Anterior cingulate cortex (tissue), 58 donors: ENCODE measurements at regions not wholly inside any gene's neighbourhood (a gene's known extent, or its start where the extent isn't known, plus 50 kb on each side); places are given as distances from the start of the nearest gene placed in this dataset.
"Not testable (repeated sequence)": the region's sequence is repeated elsewhere in the genome, so short reads cannot be mapped to it uniquely, and the experiment has no call there.

Experiments used
- DNase-seq, 58 donors: peaks; one replicate each; lab custom pipeline; 2025; lab: John Stamatoyannopoulos, UW

DNA sequence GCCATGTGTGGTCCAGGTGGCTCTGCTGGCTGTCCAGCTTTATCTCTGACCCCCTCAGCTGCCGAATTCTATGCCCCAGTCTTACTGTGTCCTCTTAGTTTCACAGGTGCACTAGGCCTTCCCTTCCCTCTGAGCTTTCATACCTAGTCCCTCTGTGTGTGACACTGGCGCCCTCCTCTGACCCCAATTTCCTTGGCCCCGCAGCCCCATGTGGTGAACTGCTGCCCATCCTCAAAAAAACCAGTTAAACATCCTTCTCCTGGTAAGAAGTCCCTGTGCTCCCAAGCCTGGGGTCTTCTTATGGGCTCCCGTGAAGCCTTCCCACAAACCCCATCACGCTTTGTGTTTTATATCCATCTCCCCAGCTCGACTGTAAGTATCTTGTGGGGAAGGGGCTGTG lies 93.9 kb upstream of the TSPAN2 start:
- no peak for DNase-seq

DNA sequence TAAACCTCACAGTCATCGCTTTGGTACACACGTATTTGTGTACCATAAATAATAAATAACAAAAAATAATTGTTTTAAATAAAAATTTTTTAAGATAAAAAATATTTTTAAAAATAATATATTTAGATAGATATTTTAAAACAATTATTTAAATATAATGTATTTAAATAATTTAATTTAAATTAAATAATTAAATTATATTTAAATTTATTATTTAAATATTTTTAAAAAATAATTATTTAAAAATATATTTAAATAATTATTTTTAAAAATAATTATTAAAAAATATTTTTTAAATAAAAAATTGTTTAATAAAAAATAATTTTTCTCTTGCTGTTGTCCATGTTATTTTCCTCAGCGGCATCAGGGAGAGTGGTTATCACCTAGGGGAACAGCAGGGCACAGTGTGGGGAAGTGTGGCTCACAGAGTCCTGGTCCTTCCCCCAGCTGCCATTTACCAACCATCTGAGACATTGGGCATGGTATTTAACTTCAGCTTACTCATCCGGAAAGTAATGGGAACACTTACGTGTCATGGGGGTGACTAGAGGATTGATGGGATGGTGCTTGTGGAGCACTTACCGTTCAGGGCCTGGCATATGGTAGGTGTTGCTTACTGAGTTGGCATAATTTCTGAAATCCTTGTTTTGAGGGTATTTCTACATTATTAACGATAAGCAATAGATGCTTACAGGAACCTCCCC lies 92.9 kb upstream of the TSPAN2 start:
- no peak for DNase-seq

DNA sequence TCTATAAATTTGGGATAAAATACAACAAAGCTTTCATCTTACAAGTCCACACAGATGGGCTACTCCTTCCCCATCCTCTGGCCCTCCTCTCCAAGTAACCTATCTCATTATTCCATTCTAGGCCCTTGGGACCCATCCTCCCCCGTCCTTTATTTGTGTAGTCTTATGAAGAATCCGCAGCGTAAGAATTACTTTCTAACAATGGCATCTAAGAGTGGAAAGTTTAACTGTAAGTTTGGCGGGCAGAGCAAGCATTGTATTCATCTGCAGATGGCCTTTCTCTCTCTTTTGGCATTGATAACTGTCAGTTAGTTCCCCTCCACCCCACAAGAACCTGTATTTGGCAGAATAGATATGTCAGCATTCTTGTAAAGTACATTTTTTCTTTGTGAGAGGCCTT lies 91.9 kb upstream of the TSPAN2 start:
- DNase-seq = no peak

DNA sequence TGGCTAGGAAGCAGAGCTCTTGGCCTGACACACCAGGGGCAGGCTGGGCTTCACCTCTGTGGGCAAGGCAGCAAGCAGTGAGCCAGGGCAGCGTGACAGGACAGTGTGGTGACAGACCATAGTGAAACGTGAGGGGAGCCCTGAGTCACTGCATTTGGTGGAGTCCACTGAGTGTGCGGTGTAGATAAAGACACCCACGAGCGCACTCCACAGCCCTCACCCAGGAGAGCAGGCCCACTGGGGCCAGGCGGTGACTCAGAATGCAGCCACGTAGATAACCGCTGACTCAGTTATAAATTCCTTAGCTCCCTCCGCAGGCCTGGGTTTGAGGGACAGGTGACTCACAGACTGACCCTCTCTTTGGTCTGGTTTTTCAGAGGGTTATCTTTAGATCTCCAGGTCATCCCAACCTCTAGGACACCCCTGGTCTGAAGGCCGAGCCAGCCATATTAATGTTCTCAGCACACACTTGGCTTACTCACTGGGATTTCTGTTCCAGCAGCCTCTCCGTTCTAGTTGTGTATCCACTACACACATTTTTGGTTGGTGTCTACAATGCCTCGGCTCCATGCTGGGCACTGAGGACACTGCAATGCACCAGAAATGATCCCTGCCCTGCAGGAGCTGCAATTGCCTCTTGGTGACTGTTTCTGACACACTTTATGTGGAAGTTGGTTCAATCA lies 90.2 kb upstream of the TSPAN2 start:
- DNase-seq = no peak

DNA sequence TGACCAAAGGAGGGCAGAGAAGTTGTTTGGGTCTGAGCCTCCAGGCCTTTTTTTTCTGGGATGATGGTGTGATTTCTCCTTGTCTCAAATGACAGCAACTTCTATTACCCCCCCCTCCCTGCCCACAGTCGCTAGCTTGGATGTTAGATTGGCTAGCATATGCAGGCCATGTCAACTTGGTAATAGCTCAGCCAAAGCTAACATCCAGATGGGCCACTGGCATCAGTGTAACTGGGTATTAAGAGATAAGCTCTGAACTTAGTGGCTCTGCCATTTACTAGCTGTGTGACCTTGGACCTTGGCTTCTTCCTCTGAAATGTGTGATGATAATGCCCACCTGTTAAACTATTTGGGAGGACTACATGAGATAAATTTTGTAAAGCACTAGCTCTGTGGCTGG lies 86.9 kb upstream of the TSPAN2 start:
- no peak for DNase-seq

DNA sequence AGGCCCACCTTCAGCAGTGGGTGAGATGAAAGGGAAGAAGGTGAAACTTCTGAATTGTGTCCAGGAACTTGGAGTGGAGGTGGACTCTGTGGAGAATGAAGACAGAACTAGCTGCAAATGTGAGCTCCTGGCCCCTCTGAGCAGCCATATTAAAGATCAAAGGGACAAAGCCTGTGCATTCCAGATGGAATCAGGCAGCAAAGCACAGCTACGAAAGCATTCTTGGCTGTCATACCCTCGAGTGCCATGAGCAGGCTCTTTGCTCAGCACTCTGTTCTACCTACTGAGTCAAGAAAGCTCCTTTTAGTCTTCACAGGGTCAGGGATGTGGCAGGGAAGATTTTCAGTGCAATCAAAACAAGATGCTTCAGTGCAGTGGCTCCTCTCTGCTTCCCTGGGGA lies 86.3 kb upstream of the TSPAN2 start:
- no peak for DNase-seq

DNA sequence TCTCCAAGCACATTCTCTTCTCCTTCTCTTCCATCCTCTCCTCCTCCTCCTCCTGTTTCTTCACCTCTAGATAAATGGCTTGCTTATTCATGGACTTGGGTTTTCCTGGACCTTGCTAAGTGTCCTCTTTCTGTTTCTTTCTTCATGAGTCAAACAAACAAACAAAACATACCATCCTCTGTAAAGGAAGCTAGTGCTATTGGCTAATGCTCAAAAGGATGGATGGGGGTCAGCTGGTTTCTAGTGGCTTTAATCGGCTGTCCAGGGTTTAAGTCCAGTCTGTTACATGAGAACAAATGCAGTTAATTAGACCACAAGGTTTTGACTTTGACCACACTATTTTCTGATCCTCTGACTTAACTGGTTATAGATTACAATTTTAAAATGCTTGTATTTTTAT lies 83.8 kb upstream of the TSPAN2 start:
- DNase-seq = no peak

DNA sequence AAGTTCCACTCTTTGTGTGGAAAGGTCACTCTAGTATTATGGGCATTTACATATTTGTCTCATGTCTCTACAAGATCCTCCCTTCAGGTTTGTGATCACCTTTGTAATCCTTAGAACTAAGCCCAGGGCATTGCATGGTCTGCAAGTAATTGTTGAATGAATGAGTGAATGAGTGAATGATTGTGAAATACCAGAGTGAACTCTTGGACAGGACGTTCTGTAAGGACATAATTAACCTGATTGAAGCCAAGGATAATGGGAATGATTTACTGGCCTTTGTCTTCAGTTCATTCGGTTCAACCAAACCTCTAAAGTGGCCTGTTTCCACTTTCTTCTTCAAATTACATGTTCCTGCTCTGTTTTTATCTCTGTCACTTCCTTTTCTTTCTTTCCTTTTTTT lies 83.0 kb upstream of the TSPAN2 start:
- DNase-seq = no peak

DNA sequence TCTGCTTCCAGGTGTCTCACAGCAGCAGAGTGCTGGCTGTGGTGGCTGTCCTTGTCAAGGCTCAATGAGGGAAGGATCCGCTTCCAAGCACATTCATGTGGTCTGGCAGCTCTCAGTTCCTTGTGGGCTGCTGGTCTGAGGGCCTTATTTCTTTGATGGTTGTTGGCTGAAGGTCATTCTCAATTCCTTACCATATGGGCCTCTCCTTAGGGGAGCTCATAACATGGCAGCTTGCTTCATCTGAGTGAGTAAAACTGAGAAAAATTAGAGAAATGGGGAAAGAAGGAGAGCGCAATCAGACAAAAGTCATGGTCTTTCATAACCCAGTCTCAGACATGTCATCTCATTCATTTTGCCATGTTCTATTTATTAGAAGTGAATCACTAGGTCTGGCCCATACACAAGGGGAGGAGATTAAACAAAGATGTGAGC lies 81.7 kb upstream of the TSPAN2 start:
- DNase-seq = no peak

DNA sequence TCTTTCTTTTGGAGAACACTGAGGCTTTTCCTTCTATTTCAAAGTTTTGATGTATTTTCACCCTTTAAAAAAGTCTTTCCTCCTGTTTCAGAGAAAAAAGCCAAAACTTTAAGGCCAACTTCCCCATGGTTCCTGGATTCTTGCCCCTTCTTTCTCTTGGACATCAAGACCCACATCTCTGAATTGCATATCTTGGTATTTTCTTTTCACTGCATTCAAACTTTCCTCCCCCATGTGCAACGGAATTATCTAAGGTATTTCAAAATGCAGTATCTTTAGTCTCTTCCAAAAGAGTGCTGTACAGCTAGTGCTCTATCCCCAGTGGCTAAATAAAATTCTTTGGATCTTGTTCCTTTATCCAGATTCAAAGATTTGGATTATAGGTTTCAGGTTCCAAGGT lies 81.1 kb upstream of the TSPAN2 start:
- DNase-seq = no peak

DNA sequence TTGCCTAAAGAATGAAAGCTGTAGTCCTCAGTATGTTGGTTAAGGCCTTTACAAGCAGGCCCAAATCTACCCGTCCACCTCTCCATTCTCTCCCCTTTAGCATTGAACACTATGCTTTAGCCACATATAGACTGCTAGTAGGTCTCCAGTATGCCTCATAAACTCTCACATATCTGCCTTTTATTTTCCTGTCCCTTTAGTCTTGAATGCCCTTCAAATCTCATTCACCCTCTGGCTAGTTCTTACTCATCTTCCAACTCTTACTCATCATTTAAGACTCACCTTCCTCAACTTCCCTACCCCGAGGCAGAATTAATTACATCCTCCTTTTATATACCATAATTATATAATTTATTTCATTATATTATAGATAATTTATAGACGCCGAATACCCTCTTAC lies 78.7 kb upstream of the TSPAN2 start:
- DNase-seq = no peak

DNA sequence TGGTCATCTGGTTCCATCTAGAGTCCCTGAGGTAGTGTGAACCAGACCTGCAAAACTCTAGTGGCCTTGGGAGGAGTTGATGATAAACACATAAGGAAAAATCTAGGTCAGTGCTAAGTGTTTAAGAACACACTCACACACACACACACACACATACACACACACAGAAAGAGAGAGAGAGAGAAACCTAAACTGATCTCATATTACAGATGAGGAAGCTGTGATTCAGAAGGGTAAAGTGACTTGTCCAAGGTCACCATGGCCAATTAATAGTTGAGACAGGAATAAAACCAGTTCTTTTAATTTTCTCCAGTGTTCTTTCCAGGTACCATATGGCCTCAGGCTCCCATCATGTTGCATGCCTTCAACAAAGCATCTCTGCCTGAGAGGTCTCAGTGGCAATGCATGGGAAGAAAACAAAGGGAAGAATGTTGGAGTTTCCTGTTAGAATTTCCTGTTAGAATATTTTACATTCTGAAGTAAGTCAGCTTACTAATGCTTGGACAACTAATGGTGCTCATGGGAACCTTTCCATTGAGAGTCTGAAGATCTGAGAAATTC lies 77.3 kb upstream of the TSPAN2 start:
- no peak for DNase-seq

DNA sequence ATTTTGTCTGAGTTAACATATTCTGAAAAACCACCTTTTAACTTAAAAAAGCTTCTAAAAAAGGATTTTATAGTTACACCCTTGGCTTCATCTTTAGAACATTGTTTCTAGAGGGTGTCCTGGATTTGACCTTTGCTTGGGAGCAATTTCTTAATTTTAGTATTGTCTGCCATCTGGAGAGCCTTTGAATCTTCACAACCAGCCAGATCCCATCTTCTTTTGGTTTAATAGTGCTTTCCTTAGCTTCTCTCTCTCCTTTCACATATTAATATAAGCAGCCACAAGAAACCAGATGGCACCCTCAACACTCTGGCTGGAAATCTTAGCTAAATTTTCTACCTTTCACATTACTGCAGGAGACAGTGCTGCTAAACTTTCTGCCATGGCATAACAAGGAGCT lies 76.5 kb upstream of the TSPAN2 start:
- DNase-seq = no peak

DNA sequence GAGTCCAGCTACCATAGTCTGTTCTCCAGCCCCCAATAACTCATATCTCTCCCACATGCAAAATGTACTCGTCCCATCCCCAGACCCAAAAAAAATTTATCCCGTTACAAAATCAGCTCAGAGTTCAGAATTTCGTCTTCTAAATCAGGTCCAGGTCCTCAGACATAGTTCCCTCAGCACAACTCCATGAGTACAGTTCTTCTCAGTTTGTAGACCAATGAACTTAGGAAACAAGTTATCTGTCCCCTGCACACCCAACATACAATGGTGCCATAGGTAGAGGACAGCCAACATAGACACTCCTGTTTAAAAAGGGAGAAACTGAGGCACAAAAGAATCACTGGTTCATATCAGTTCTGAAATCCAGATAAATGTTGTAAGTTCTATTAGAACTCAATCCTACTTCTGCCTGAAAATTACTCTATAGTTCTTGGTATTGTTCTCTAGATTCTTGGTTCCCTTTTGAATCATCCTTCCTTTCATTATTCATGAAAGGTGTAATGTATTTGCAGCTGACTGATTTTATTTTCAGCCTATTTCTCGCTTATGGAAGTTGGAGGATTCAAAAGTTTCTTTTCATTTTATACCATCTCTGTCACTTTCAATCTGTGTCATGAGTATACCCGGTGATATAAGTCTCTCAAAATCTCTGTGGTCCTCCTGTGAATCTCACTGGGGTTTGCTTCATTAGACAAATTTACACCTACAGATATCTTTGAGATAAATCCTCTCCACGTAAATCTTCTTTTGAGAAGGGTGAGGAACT lies 75.8 kb upstream of the TSPAN2 start:
- DNase-seq = no peak

DNA sequence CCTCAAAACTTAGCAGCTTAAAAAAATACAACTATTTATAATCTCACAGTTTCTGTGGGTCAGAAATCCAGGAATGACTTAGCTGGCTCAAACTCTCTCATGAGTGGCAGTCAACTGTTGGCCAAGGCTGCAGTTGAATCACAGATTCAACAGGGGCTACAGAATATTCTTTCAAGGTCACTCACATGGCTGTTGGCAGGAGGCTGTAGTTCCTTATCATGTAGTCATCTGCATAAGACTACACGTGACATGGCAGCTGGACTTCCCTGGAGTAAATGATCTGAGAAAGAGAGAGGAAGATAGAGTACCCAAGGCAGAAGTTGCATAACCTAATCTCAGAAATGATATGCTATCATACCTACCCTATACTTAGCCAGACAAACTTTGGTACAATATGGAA lies 75.2 kb upstream of the TSPAN2 start:
- no peak for DNase-seq

DNA sequence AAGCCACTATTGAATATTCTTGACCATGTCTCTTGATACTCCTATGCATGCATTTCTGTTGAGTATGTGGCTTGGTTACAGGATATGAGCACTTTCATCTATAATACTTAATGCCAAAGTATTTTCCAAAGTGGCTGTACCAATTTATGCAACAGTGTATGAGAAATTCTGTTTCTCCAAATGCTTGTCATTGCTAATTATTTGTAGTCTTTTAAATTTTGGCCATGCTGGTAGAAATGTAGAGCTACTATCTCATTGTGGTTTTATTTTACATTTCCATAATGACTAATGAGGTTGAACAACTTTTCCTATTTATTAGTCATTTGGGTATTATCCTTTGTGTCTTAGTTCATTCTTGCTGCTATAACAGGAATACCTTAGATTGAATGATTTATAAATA lies 71.4 kb upstream of the TSPAN2 start:
- DNase-seq = no peak

DNA sequence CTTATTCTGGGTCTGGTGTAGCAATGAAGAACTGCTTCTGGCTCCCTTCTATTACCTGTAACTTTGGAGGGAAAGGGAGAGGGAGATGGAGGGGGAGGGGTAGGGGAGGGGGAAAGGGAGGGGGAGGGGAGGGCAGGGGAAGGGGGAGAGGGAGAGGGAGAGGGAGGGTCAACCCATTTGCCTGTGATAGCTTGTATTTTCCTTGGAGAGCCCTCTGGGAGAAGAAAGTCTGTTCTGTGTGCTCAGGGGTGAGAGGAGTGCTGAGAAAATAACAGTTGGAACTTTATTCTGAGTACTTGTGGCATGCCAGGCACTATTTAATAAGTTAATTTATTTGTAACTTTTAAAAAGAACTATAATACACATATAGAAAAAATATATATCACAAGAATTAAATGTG lies 70.7 kb upstream of the TSPAN2 start:
- DNase-seq = no peak

DNA sequence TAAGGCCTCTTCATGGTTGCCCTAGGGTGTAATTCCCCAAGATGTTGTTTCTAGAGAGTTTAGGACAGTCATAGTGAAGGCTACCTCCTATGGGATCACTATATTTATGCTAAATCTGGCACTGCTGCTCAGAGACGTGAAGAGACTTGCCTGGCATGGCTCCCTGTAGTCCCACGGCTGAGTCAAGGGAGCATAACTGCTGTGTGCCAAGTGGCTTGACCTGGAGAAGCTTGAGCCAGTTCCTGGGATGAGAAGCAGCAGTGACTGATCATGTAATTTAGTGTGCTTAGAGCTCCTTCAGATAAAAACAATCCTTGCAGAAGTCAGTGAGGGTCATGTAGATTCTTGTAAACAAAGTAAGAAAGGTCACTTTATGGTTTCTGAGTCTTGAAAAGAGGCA lies 68.9 kb upstream of the TSPAN2 start:
- DNase-seq = no peak

DNA sequence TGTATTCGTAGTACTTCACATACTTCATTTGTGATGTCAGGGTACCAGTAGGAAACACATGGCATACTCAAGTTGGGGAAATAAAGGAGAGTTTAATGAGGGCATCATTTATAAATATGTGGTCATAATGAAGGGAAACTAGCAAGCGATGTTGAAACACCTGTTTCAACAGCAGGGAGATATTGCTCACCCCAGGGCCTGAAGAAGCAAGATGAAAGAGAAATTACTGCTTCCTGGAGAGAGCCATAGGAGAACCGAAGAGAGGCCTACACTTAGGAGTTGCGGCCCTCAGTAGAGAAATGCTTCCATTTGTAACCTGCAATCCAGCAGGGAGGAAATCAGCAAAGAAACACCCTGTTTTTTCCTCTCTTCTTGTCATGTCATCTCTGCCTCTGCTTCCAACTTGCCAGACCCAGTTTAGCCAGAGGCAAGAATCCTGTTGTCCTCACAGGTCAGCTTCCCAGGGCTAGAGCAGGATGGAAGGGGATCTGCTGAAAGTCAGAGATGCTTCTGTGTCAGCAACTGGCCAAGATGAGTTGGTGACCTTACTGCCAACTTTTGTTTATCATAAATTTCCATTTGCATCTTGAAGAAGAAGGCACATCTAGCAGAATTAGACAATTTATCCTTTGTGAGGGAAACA lies 67.6 kb upstream of the TSPAN2 start:
- no peak for DNase-seq

DNA sequence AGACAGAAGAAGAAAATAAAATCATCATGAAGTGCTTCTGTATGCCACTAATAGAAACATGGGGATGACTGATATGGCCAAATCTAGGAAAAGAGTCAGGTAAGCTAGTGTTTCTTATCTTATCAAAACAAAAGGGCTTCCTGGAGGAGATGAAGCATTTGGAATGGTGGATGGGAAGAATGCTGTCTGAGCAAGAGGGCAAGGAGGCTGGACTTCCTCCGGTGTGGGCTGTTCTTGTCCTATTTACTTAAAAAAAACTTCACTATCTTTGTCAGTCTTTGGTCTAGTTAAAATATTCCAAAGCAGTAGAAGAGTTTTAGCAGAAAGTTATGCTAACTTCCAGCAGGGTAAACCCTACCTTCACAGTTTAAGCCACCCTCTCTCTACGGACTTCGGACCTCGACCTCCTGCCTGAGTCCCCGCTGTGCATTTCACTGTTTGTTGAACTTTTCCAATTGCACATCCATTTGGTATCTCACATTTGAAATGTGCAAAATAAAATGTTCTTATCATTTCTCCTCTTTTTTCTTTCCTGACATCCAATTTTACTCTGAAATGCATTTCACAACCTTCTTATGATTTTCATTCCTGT lies 64.8 kb upstream of the TSPAN2 start:
- no peak for DNase-seq

DNA sequence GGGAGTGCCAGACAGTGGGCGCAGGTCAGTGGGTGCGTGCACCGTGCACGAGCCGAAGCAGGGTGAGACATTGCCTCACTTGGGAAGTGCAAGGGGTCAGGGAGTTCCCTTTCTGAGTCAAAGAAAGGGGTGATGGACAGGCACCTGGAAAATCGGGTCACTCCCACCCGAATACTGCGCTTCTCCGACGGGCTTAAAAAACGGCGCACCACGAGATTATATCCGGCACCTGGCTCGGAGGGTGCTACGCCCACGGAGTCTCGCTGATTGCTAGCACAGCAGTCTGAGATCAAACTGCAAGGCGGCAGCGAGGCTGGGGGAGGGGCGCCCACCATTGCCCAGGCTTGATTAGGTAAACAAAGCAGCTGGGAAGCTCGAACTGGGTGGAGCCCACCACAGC lies 58.6 kb upstream of the TSPAN2 start:
- not testable (repeated sequence) for DNase-seq
